Caco-2 (cell line): ENCODE measurements at regions not wholly inside any gene's neighbourhood (a gene's known extent, or its start where the extent isn't known, plus 50 kb on each side); places are given as distances from the start of the nearest gene placed in this dataset.
"Not testable (repeated sequence)": the region's sequence is repeated elsewhere in the genome, so short reads cannot be mapped to it uniquely, and the experiment has no call there.

Source experiments
- BruUV-seq: library from RNA; stranded (reverse); fragments of 400-500 nt; replicated peaks from 2 replicates; lab custom pipeline; 2021; lab: Mats Ljungman, UMichigan
- CTCF ChIA-PET: fragments of 300-600 bp; sonication (Branson Sonifier 250); formaldehyde crosslinking; loops from one replicate; lab custom pipeline; 2022; ENCODE audit warnings: antibody characterized with exemption; lab: Charles Lee
- POLR2A ChIA-PET: fragments of 300-600 bp; sonication (Branson Sonifier 250); formaldehyde crosslinking; loops from one replicate; lab custom pipeline; 2022; ENCODE audit warnings: antibody characterized with exemption; lab: Charles Lee
- DNase-seq, 2 experiments: peaks; one replicate each; pipeline versions ENCODE4 v3.0.0 to v3.0.0-alpha.2; 2020 to 2022
- H3K27me3 ChIP-seq: replicated peaks from 2 replicates; pipeline ENCODE4 v1.6.0; 2011; ENCODE audit warnings: low read length; ENCODE audit not compliant: control insufficient read depth, insufficient read depth
- H3K36me3 ChIP-seq: 2 replicates; pipeline ENCODE4 v1.5.1; 2011; ENCODE audit warnings: low read length; ENCODE audit not compliant: control insufficient read depth, insufficient read depth
- H3K4me1 ChIP-seq: fragments of 250-450 bp; sonication (Bioruptor Pico); 2 replicates; pipeline ENCODE4 v1.5.1; 2020; ENCODE audit warnings: mild to moderate bottlenecking
- H3K4me3 ChIP-seq: 2 replicates; pipeline ENCODE4 v1.5.1; 2011; ENCODE audit warnings: low read depth, mild to moderate bottlenecking, control low read depth, low read length
- H3K9me3 ChIP-seq: fragments of 250-450 bp; sonication (Bioruptor Pico); 2 replicates; pipeline ENCODE4 v1.5.1; 2020; ENCODE audit warnings: mild to moderate bottlenecking, moderate library complexity
- H3K27ac Mint-ChIP-seq: one replicate; pipeline ENCODE4 v1.8.0; 2022; ENCODE audit warnings: mixed read lengths; ENCODE audit not compliant: unreplicated experiment
- H3K27me3 Mint-ChIP-seq: one replicate; pipeline ENCODE4 v1.8.0; 2022; ENCODE audit warnings: mixed read lengths; ENCODE audit not compliant: insufficient read depth, unreplicated experiment
- H3K36me3 Mint-ChIP-seq: one replicate; pipeline ENCODE4 v1.8.0; 2022; ENCODE audit warnings: mild to moderate bottlenecking, mixed read lengths; ENCODE audit not compliant: insufficient read depth, unreplicated experiment
- H3K4me1 Mint-ChIP-seq: one replicate; pipeline ENCODE4 v1.8.0; 2022; ENCODE audit warnings: low read depth, mixed read lengths; ENCODE audit not compliant: unreplicated experiment
- H3K4me3 Mint-ChIP-seq: one replicate; pipeline ENCODE4 v1.8.0; 2022; ENCODE audit warnings: mild to moderate bottlenecking, moderate library complexity, mixed read lengths; ENCODE audit not compliant: unreplicated experiment
- H3K9me3 Mint-ChIP-seq: one replicate; pipeline ENCODE4 v1.8.0; 2022; ENCODE audit warnings: mixed read lengths; ENCODE audit not compliant: unreplicated experiment
- CTCF ChIP-seq, 2 experiments: fragments of 200-600 bp in 1 of 2; IDR thresholded peaks; 1 replicate in 1 of 2; 2 replicates in 1 of 2; pipeline versions ENCODE4 v1.5.1 to v1.8.0; 2011 to 2022; ENCODE audit warnings: antibody characterized with exemption in 1 of 2, control low read depth in 1 of 2, inconsistent platforms in 1 of 2, low read depth in 1 of 2, low read length in 1 of 2, mild to moderate bottlenecking in 1 of 2, moderate library complexity in 1 of 2; ENCODE audit not compliant: insufficient read depth in 1 of 2, severe bottlenecking in 1 of 2, unreplicated experiment in 1 of 2
- intact Hi-C: fragments of 100-400 bp; cut with micrococcal nuclease; formaldehyde crosslinking; loops from one replicate; pipeline ENCODE4 v1.10.0; 2022; ENCODE audit not compliant: unreplicated experiment

- intact Hi-C loops, H3K4me3 Mint-ChIP-seq, H3K36me3 Mint-ChIP-seq, H3K4me3 ChIP-seq, H3K27ac Mint-ChIP-seq, H3K9me3 ChIP-seq, H3K27me3 ChIP-seq, H3K4me1 ChIP-seq, DNase-seq, H3K36me3 ChIP-seq, H3K4me1 Mint-ChIP-seq, POLR2A ChIA-PET, CTCF ChIA-PET, BruUV-seq, H3K27me3 Mint-ChIP-seq, H3K9me3 Mint-ChIP-seq: not testable (repeated sequence)
Observed at GRCh38 chr7:32776318-32776717, 115.2 kb downstream of the KBTBD2 start.

GRCh38 chr7:32775809-32776208 lies 115.8 kb downstream of the KBTBD2 start:
- H3K27me3 Mint-ChIP-seq, POLR2A ChIA-PET, H3K4me1 Mint-ChIP-seq, H3K27ac Mint-ChIP-seq, DNase-seq, H3K9me3 Mint-ChIP-seq, H3K36me3 ChIP-seq, H3K4me1 ChIP-seq, H3K4me3 ChIP-seq, H3K4me3 Mint-ChIP-seq, H3K27me3 ChIP-seq, intact Hi-C loops, H3K9me3 ChIP-seq, H3K36me3 Mint-ChIP-seq, BruUV-seq, CTCF ChIA-PET: not testable (repeated sequence)

GRCh38 chr7:32774541-32774951 lies 117.0 kb downstream of the KBTBD2 start:
- H3K27ac Mint-ChIP-seq, result no peak overlapping the region
- DNase-seq, result no peak
- no peaks in the 10 kb centered on the region for H3K36me3 Mint-ChIP-seq
- H3K4me3 Mint-ChIP-seq, result no peak overlapping the region
- H3K27me3 Mint-ChIP-seq, result peaks cover 7% of the 10 kb centered on the region
- H3K4me1 ChIP-seq, result no peaks in the 10 kb centered on the region
- no peaks in the 10 kb centered on the region for H3K27me3 ChIP-seq
- no peaks in the 10 kb centered on the region for H3K9me3 ChIP-seq
- intact Hi-C loops, result no loop called here
- BruUV-seq, result no TSS peak
- no peaks in the 10 kb centered on the region for H3K36me3 ChIP-seq
- TF ChIP-seq CTCF (IDR thresholded peaks at IDR 0.05; ENCODE audit: insufficient read depth in 1 of 2, low read depth in 1 of 2, low read length in 1 of 2, severe bottlenecking in 1 of 2, unreplicated experiment in 1 of 2), result no peak
- ChIA-PET POLR2A (no interaction called here), CTCF (no interaction called here)
- H3K4me3 ChIP-seq, result no peak overlapping the region
- H3K4me1 Mint-ChIP-seq, result peaks cover 6% of the 10 kb centered on the region
- H3K9me3 Mint-ChIP-seq, result peaks cover under 1% of the 10 kb centered on the region

- H3K27me3 Mint-ChIP-seq, H3K4me3 Mint-ChIP-seq, POLR2A ChIA-PET, intact Hi-C loops, DNase-seq, H3K27me3 ChIP-seq, H3K4me1 ChIP-seq, H3K36me3 Mint-ChIP-seq, H3K36me3 ChIP-seq, CTCF ChIA-PET, H3K27ac Mint-ChIP-seq, BruUV-seq, H3K4me3 ChIP-seq, H3K4me1 Mint-ChIP-seq, H3K9me3 ChIP-seq: not testable (repeated sequence)
- H3K9me3 Mint-ChIP-seq, result peaks cover 24% of the 10 kb centered on the region
Observed at GRCh38 chr7:32768866-32769510, 122.6 kb downstream of the KBTBD2 start.

GRCh38 chr7:32768338-32768737 lies 123.2 kb downstream of the KBTBD2 start:
- DNase-seq, H3K4me3 ChIP-seq, H3K9me3 ChIP-seq, CTCF ChIA-PET, POLR2A ChIA-PET, H3K36me3 ChIP-seq, H3K27me3 ChIP-seq, H3K27ac Mint-ChIP-seq, H3K27me3 Mint-ChIP-seq, H3K4me1 Mint-ChIP-seq, H3K4me1 ChIP-seq, H3K4me3 Mint-ChIP-seq, intact Hi-C loops, H3K36me3 Mint-ChIP-seq, BruUV-seq: not testable (repeated sequence)
- peaks cover 24% of the 10 kb centered on the region for H3K9me3 Mint-ChIP-seq
